NCI-H146 (cell line): ENCODE measurements at regions not wholly inside any gene's neighbourhood (a gene's known extent, or its start where the extent isn't known, plus 50 kb on each side); places are given as distances from the start of the nearest gene placed in this dataset.

Source experiments
- DNase-seq: peaks from one replicate; lab custom pipeline; 2025; lab: John Stamatoyannopoulos, UW

DNA sequence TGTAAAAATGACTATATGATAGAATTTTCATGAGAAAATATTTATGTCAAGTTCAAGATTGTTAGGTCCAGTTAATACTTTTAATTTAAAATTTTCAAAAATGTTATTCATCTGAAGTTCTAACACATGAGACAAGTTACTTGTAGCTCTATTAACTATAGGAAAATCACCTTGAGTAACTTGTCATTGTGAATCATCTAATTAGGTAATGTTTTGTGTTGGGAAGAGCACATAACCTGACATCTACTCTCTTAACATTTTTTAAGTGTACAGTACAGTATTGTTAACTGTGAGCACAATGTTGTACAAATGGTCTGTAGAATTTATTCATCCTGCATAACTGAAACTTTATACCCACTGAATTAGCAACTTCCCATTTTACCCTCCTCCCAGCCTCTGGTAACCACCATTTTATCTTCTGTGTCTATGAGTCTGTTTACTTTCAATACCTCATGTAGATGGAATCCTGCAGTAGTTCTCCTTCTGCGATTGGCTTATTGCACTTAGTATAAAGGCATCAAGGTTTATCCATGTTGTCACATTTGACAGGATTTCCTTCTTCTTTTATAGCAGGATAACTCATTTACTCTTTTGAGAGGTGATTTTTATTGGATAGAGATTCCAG, 54.6 kb downstream of the ARL4A start:
- DNase-seq, result no peak

DNA sequence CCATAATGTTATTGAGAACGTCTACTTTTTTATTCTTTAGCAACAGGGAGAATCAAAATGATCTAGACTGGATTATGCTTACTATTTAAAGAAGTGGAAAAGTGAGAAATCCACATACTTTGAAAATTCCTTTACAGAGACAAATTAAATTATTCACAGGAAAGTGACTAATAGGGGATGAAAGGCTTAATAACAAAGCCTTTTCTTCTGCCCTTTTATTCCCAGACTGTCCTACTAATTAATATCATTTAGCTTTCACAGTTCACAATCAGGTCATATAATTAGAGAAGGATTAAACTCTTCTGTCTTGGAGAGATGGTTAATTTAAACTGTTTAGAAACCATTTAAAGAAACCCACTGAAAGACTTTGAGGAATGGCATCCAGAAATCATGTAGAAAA, 58.8 kb downstream of the ARL4A start:
- no peak for DNase-seq

DNA sequence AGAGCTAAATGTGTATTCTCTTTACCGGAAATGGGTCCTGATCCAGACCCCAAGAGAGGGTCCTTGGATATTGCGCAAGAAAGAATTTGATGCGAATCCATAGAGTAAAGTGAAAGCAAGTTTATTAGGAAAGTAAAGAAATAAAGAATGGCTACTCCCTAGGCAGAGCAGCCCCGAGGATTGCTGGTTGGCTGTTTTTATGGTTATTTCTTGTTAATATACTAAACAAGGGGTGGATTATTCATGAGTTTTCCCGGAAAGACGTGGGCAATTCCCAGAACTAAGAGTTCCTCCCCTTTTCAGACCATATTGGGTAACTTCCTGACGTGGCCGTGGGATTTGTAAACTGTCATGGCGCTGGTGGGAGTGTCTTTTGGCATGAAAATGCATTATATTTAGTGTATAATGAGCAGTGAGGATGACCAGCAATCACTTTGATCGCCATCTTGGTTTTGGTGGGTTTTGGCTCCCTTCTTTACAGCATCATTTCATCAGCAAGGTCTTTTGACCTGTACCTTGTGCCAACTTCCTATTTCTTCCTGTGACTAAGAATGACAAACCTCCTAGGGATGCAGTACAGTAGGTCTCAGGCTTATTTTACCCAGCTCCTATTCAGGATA, 60.4 kb downstream of the ARL4A start:
- DNase-seq, result no peak

DNA sequence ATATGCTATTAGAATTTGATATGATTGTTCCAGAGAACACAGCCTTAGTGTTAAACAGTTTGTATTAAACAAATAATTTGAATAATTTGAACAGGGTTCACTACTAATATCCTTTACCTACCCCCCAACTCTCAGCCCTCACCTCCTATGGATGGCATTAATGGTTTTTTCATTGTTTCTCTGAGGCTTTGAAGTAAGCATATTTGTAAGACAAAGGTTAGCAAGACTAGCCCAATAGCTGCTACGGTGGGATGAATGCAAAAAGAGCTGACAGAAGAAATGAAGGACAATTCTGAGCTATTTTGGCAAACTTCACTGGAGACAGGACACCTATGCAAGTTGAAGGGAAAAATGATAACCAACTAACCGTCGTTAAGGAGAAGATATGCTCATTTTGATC, 61.6 kb downstream of the ARL4A start:
- no peak for DNase-seq

DNA sequence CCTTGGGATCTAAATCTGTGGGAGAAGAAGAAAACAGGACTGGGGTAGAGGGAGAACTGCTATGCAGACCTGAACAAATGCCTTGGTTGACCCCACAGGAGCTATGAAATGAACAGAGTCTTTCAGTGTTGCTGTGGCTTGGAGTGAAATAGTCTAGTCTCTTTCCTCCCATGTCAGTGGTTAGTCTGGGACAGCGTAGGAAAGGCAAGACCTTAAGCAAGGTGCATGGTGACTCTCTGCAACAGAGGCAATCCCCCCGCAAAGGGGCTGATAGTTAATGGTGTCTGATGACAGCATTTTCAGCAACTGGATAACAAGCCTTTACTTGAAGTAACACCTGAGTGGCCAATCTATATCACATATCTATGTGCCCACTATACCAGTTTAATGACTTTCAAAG, 62.3 kb downstream of the ARL4A start:
- DNase-seq, result no peak

DNA sequence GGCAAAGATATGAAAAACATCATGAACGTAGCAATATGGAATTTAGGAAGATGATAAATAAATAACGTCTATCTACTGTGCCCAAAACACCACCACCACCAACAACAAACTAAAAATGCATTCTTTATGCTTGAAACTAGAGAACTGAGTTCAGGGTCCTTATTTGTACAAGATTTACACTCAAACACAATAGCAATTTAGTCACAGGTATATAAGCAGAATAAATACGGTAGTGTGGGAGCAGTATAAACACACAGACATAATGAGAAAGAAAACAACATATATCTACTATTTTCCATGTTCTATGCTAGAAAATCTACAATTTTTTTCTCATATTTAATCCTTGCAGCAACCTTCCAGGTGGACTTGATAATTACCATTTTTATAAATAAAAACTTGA, 64.3 kb downstream of the ARL4A start:
- DNase-seq, result no peak

DNA sequence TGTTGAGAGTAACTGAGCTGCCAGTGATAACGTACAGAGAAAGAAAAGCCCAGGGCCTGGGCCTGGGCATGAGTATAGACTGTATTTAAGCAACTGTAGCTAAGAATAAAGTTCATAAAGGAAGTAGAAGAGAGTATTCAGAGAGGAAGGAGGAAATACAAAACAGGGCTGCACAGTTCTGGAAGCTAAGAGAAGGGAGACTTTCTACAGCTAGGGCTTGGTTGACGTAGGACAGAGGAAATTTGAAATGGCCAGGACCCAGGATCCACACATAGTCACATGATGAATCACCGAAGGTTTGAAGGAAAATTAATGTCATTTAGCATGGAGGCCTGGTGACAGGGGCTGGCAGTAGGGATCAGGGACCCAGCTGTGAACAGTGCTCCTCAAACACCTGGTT, 66.7 kb downstream of the ARL4A start:
- DNase-seq, result no peak

DNA sequence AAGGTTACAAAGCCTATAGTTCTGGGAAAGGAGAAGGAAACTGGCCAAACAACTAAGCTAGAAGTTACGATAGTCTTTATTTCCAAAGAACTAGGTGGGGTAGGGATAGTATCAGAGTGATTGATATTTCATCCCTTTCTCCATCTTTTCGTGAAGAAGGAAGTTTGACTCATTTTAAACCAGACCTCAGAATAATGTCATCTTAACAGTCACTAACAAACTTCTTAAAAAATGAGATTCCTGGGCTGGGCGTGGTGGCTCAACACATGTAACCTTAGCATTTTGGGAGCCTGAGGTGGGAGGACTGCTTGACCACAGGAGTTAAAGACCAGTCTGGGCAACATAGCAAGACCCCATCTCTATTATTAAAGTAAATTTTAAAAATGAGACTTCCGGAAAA, 69.4 kb downstream of the ARL4A start:
- no peak for DNase-seq

DNA sequence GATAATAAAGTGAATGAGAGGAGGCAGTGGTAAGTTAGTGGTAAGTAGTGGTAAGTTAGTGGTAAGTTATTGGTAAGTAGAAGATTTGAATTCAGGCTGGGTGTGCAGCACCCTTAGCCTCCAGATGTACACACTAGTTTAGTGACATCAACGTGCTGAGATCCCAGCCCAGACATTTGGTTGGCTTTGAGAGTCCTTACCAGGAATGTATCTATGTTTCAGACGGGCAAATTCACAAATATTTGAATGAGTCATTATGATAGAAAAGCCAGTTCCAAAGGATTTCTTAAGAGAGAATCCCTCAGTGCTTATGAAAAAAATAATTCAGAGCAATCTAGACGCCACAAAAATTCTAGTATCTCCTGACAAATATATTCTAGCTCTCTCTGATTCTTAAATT, 70.0 kb downstream of the ARL4A start:
- no peak for DNase-seq

DNA sequence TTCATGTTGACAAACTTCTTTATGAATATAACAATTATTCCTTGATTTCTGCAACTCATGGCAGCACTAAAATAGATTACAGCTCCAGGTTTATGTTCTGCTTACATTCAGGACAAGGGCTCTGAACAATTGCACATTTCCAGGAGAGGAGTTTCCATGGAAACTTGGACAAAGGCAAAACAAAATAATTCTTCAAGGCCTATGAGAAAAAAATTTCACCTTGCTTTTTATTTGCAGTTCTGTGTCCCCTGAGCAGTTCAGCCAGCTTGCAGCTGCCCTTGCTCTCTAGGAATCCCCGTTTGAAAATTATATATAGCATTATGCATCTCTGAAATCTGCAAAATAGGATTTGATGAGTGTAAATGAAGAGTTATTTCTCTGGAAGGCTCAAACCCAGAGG, 71.7 kb downstream of the ARL4A start:
- DNase-seq, result peak; percentile 47

DNA sequence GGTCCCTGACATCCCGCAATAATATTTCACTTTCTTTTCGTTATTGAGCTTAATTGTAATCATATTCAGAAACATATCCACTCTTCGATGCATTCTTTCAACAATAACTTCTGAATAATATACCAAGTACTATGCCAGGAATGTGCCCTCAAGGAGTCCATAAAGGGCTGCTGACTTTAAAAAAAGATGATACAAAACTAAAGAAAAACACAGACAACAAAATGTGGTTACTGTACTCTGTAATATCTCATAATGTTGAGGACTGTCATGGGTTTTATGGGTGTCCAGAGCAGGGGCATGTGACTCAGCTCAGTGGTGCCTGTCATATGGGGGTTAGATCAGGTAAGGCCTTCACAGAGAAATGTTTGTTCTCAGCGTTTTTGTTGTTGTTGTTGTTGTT, 73.7 kb downstream of the ARL4A start:
- DNase-seq, result no peak

DNA sequence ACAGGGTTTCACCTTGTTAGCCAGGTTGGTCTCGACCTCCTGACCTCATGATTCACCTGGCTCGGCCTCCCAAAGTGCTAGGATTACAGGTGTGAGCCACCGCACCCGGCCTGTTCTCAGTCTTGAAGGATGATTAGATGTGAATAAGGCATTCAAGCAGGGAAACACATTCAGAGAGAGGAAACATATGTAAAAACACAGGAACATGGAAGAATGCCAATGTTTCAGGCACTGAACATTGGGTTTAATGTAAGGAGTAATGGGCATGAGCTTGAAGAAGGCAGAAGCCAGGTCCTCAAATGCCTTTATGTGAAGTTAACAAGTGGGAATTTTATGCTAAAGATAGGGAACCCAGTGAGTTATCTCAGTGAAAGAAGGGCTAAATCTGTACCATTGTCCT, 74.3 kb downstream of the ARL4A start:
- DNase-seq, result no peak

DNA sequence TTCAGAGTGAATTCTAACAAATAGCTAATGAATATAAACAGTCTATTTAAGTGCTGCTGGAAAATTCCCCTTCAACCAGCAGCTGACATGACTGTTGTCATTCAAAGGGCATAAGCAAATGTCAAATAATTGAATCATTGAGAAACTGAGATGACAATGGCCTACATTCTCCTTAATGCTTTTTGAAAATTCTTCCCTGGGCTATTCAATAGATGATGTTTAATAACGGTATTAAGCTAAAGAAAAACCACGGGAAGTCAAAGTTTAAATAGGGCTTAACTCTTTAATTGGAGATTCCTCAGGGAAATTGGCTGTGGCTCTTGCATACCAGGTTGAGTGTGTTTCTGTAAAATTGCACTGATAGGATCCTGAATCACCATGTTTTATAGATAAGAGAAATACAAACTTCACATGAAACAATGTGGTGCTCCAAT, 77.0 kb downstream of the ARL4A start:
- DNase-seq, result peak; percentile 0

DNA sequence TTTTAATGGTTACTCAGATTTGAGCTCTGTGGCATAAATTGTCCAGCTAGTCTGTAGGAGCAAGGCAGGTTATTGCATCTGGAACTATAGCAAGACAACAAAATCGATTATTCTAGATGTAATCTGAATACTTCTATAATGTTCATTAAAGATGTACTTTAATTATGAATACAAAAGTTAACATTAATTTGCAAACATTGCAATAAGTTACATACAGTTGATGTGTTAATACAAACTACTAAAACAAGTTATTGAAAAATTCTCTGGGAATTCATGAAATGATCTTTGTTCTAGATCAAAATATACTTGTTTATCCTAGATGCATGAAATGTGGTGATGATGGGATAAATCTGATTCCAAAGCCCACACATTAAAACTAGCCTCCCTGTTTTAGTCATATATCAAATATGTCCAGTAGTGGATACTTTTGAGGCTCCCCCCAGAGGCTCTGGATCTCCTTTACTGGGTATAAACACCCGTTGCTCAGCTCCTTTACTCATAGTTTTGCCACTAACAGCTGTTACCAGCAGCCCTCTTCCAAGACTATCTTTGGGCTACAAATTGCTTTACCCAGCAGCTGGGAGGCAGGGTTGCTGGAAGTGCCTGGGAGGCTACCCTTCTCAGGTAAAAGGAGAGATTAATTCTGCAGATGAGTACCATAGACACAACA, 78.1 kb downstream of the ARL4A start:
- DNase-seq, result no peak

DNA sequence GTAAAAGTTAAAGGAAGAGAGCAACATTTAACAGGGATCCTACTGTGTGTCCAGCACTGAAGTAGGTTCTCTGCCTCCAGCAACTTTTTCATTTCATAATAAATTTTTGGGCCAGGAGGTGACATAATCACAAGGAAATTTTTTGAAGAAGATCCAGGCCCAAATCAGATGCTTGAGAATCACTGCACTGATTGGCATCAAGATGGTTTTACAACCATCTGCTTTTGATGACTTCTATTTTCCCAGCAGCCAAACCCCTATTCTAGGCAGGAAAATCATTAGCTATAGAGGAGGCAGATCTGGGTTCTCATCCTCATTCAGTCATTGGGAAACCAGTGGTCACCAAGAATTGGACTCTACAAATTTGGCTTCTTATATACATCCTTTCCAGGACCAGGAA, 79.0 kb downstream of the ARL4A start:
- no peak for DNase-seq

DNA sequence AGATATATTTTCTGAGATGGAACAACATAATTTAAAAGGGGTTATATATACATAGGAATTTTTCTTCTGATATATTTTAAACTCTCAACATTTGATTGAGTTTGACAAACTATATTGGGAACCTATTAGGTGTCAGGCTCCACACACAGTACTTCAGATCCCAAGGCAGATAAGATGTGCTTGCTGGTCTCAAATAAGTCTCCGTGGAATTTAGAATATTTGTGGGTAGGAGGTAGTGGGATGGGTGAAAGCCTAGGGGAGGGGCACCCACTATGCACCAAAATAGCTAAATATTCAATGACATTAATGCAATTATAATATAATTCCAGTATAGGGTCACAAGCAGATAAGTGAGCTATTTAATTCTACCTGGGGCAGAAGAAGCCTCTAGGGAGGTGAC, 81.5 kb downstream of the ARL4A start:
- DNase-seq, result no peak

DNA sequence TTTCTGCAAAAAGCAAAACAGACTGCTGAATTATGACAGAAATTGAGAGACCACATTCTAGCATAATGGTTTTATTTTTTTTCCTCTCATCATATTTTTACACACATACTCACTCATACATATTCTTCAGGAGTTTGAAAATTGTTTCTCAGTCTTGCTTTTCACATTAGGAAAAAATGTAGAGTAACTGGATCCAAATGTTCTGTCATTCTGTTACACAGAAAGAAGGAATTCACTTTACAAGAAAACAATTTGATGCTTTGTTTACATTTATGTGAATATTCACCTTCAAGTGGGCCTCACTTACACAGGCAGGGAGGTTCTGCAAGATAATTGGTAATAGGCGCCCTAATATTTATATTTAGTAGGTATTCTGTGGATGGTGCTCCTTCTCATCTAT, 82.0 kb downstream of the ARL4A start:
- DNase-seq, result no peak

DNA sequence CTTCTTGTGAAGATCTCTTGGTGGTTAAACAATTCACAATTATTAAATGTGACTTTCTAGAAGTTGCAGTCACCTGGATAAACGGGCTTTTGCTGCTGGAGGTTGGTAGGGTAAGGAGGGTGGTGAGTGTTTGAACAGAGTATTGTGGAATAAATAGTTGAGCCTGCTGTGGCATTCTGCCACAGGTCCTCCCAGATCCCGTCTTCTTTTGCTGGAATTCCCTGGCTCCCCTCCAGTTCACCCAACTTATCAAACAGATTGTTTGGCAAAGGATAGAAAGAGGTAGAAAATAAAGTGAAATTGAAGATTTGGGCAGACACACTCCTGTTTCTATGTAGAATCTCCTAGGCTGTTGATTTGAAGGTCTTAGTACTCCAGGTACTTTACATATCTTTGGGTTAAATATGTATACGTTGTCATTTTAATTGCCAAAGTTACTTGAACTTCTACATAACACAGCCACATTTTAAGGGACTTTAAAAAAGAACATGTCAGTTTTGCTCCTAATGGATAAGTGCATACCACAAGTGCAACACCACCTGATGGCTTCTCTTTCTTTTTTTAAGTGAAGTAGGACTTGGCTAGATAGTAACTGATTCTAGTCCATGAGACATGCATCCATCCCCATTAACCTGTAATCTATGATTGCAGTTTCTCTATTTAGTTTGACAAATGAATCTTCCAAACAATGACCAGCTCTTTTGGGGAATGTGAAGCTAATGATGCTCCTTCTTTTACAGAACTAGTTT, 83.0 kb downstream of the ARL4A start:
- no peak for DNase-seq

DNA sequence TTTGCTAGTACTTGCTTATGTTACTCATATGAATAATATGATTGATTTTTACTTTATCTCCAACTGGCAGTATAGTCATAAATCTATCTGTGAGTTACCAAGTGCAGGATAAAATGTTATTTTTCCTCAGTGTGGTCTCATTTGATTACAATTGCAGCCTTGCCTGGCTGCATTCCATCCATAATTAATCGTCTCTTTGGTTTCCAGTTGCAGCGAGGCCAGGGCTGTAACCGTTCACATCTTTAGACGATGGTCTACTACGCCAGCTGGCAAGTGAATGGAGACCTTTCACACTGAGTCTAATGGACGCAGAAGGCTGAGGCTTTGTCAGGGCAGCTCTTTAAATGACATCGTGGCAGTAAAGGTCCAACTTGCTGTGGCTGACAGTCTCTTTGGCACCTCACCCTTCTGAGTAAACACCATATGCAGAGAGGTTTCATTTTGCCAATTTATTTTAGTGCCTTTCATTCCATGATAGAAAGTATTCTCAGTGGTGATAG, 84.0 kb downstream of the ARL4A start:
- DNase-seq, result peak; percentile 67

DNA sequence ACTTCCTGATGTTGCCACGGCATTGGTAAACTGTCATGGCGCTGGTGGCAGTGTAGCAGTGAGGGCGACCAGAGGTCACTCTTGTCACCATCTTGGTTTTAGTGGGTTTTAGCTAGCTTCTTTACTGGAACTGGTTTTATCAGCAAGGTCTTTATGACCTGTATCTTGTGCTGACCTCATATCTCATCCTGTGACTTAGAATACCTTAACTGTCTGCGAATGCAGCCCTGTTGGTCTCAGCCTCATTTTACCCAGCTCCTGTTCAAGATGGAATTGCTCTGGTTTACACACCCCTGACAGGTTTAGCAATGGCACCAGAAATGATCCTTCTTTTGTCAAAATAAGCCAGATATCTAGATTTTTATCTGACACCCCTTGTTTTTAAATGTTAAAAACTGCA, 85.3 kb downstream of the ARL4A start:
- no peak for DNase-seq

DNA sequence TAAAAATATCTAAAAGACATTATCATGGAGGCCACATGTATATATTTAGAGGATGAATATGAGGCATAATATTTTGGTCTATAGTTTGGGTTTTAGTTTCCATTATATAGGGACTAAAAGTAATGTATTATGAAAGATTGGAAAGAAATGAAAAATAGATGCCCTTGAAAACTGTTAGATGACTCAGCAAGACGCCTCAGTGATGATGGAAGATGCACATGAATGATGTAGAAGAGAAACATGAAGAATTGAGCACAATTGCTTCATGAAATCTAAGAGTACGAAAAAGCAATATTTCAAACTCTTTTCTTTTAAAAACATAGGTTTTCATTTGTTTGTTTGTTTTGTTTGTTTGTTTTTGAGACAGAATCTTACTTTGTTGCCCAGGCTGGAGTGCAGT, 89.8 kb downstream of the ARL4A start:
- DNase-seq, result no peak

DNA sequence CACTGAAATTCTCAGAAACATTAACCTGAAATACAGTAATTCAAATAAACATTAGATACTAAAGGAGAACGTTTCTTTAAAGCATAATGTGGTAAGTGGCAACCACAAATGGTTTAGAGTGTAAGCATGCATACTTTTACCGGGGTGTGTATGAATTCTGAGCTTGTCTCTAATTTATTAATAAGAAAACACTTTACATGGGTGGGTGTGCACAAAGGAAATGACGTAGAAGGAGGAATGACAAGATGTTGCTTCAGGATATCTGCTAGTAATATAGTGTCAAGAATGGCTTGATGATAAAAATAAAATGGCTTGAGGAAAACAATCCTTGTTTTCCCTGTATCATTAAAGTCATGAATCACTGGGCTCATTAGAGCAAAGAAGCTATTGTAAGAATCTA, 92.5 kb downstream of the ARL4A start:
- no peak for DNase-seq
